ENCODE measurements at regions not wholly inside any gene's neighbourhood (a gene's known extent, or its start where the extent isn't known, plus 50 kb on each side); places are given as distances from the start of the nearest gene placed in this dataset.

DNA sequence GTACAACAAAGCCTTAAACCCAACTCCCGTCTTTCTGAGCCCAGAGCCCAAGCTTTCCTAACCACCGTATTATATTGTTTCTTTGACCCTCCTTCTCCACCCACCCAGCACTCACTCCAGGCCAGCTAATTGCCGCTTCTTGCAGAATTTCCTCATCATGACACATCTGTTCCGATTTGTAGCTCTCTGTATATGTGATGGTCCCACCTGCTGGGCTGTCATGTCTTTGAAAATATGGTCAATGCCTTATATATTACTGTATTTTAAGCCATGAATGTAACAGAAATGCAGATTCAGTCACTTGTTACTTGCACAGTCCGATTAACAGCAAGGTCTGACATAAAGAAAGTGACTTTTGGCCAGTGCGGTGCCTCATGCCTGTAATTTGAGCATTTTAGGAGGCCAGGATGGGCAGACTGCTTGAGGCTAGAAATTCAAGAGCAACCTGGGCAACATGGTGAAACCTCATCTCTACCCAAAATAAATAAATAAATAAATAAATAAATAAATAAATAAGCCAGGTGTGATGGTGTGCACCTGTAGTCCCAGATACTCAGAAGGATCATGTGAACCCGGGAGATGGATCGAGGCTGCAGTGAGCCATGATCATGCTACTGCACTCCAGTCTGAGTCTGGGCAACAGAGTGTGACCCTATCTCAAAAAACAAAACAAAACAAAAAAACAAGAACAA is 359.8 kb downstream of the ATP23 start:
- no peak overlapping the region for H3K4me2 ChIP-seq (ENCODE audit: low read length)
- H2AFZ ChIP-seq (ENCODE audit: low read depth, low read length, poor library complexity, severe bottlenecking): no peak overlapping the region
- DNase-seq (ENCODE audit: low read depth, low spot score): no peak
- H4K20me1 ChIP-seq (ENCODE audit: insufficient read depth): no peaks in the 10 kb centered on the region
- H3K4me1 ChIP-seq (ENCODE audit: control insufficient read depth in 1 of 2, insufficient read depth in 2 of 2, low read length in 2 of 2): no peaks in the 10 kb centered on the region
- no peaks in the 10 kb centered on the region for H3K27me3 ChIP-seq (ENCODE audit: insufficient read depth, low read length)
- H3K79me2 ChIP-seq (ENCODE audit: insufficient read depth, low read length): no peaks in the 10 kb centered on the region
- intact Hi-C loops (cut with micrococcal nuclease): no loop called here
- no peak for ATAC-seq
- ChIA-PET POLR2A (no interaction called here), RAD21 (ENCODE audit: low non-redundant PET in 1 of 2, low total read pairs in 2 of 2, uncharacterized antibody in 2 of 2, unreplicated experiment in 2 of 2) (no interaction called here), CTCF (no interaction called here)
- no peak overlapping the region for H3K9ac ChIP-seq (ENCODE audit: low read length)
- TF ChIP-seq, protein P1, sequence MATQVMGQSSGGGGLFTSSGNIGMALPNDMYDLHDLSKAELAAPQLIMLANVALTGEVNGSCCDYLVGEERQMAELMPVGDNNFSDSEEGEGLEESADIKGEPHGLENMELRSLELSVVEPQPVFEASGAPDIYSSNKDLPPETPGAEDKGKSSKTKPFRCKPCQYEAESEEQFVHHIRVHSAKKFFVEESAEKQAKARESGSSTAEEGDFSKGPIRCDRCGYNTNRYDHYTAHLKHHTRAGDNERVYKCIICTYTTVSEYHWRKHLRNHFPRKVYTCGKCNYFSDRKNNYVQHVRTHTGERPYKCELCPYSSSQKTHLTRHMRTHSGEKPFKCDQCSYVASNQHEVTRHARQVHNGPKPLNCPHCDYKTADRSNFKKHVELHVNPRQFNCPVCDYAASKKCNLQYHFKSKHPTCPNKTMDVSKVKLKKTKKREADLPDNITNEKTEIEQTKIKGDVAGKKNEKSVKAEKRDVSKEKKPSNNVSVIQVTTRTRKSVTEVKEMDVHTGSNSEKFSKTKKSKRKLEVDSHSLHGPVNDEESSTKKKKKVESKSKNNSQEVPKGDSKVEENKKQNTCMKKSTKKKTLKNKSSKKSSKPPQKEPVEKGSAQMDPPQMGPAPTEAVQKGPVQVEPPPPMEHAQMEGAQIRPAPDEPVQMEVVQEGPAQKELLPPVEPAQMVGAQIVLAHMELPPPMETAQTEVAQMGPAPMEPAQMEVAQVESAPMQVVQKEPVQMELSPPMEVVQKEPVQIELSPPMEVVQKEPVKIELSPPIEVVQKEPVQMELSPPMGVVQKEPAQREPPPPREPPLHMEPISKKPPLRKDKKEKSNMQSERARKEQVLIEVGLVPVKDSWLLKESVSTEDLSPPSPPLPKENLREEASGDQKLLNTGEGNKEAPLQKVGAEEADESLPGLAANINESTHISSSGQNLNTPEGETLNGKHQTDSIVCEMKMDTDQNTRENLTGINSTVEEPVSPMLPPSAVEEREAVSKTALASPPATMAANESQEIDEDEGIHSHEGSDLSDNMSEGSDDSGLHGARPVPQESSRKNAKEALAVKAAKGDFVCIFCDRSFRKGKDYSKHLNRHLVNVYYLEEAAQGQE (IDR thresholded peaks at IDR 0.05; ENCODE audit: low read depth): no peak
- no peak for TF ChIP-seq ATF3 (IDR thresholded peaks at IDR 0.05)
- no peak for TF ChIP-seq ZFX (IDR thresholded peaks at IDR 0.05)
- TF ChIP-seq EGR1 (IDR thresholded peaks at IDR 0.05; ENCODE audit: low read depth): no peak
- TF ChIP-seq EZH2 (IDR thresholded peaks at IDR 0.05): no peak
- H3K9me2 ChIP-seq (ENCODE audit: insufficient read depth): no peaks in the 10 kb centered on the region
- no peak overlapping the region for H3K27ac ChIP-seq (ENCODE audit: low read depth, low read length)
- H3K4me3 ChIP-seq (replicated peaks in 1 of 2; ENCODE audit: low read depth in 1 of 2, low read length in 2 of 2): no peak overlapping the region
- H3K36me3 ChIP-seq (ENCODE audit: control insufficient read depth in 1 of 2, insufficient read depth in 2 of 2, low read length in 2 of 2): no peaks in the 10 kb centered on the region
- H3K9me3 ChIP-seq (ENCODE audit: control insufficient read depth in 1 of 2, insufficient read depth in 1 of 2, low read depth in 1 of 2, low read length in 2 of 2): no peaks in the 10 kb centered on the region
- no TSS peak for BruUV-seq (replicated peaks)

- intact Hi-C loops (cut with micrococcal nuclease): no loop called here
- H3K4me3 ChIP-seq (replicated peaks in 1 of 2; ENCODE audit: low read depth in 1 of 2, low read length in 2 of 2): no peak overlapping the region
- H3K27me3 ChIP-seq (ENCODE audit: insufficient read depth, low read length): no peaks in the 10 kb centered on the region
- H3K79me2 ChIP-seq (ENCODE audit: insufficient read depth, low read length): no peaks in the 10 kb centered on the region
- H3K27ac ChIP-seq (ENCODE audit: low read depth, low read length): no peak overlapping the region
- no peaks in the 10 kb centered on the region for H3K9me3 ChIP-seq (ENCODE audit: control insufficient read depth in 1 of 2, insufficient read depth in 1 of 2, low read depth in 1 of 2, low read length in 2 of 2)
- no peaks in the 10 kb centered on the region for H4K20me1 ChIP-seq (ENCODE audit: insufficient read depth)
- ChIA-PET RAD21 (ENCODE audit: low non-redundant PET in 1 of 2, low total read pairs in 2 of 2, uncharacterized antibody in 2 of 2, unreplicated experiment in 2 of 2) (no interaction called here), POLR2A (no interaction called here), CTCF (no interaction called here)
- H3K4me1 ChIP-seq (ENCODE audit: control insufficient read depth in 1 of 2, insufficient read depth in 2 of 2, low read length in 2 of 2): no peaks in the 10 kb centered on the region
- H3K36me3 ChIP-seq (ENCODE audit: control insufficient read depth in 1 of 2, insufficient read depth in 2 of 2, low read length in 2 of 2): no peaks in the 10 kb centered on the region
- no TSS peak for BruUV-seq (replicated peaks)
- H3K9me2 ChIP-seq (ENCODE audit: insufficient read depth): no peaks in the 10 kb centered on the region
- no peak for DNase-seq (ENCODE audit: low read depth, low spot score)
- H3K4me2 ChIP-seq (ENCODE audit: low read length): no peak overlapping the region
- H2AFZ ChIP-seq (ENCODE audit: low read depth, low read length, poor library complexity, severe bottlenecking): no peak overlapping the region
- H3K9ac ChIP-seq (ENCODE audit: low read length): no peak overlapping the region
- ATAC-seq: no peak
- TF ChIP-seq RAD21 (IDR thresholded peaks at IDR 0.05; ENCODE audit: low read depth): no peak
- TF ChIP-seq CTCF (IDR thresholded peaks at IDR 0.05 in 2 of 3, conservative IDR thresholded peaks at IDR 0.05 in 1 of 3; ENCODE audit: borderline replicate concordance in 1 of 3, insufficient read depth in 1 of 3, low read depth in 2 of 3, low read length in 2 of 3): no peak
- TF ChIP-seq, protein P2, sequence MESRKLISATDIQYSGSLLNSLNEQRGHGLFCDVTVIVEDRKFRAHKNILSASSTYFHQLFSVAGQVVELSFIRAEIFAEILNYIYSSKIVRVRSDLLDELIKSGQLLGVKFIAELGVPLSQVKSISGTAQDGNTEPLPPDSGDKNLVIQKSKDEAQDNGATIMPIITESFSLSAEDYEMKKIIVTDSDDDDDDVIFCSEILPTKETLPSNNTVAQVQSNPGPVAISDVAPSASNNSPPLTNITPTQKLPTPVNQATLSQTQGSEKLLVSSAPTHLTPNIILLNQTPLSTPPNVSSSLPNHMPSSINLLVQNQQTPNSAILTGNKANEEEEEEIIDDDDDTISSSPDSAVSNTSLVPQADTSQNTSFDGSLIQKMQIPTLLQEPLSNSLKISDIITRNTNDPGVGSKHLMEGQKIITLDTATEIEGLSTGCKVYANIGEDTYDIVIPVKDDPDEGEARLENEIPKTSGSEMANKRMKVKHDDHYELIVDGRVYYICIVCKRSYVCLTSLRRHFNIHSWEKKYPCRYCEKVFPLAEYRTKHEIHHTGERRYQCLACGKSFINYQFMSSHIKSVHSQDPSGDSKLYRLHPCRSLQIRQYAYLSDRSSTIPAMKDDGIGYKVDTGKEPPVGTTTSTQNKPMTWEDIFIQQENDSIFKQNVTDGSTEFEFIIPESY (IDR thresholded peaks at IDR 0.05; ENCODE audit: extremely low read depth, insufficient replicate concordance, low read length): no peak
- TF ChIP-seq ATF3 (IDR thresholded peaks at IDR 0.05): no peak
- no peak for TF ChIP-seq JUND (IDR thresholded peaks at IDR 0.05)
- no peak for TF ChIP-seq ZFX (IDR thresholded peaks at IDR 0.05)
- no peak for TF ChIP-seq MAX (IDR thresholded peaks at IDR 0.05)
- TF ChIP-seq SRF (IDR thresholded peaks at IDR 0.05; ENCODE audit: low read depth): no peak
- TF ChIP-seq ELF1 (IDR thresholded peaks at IDR 0.05; ENCODE audit: borderline replicate concordance, low read depth): no peak
These were observed 360.4 kb downstream of the ATP23 start for GRCh38 chr12:58301730-58302122.
